SK-N-SH (cell line): ENCODE measurements at regions not wholly inside any gene's neighbourhood (a gene's known extent, or its start where the extent isn't known, plus 50 kb on each side); places are given as distances from the start of the nearest gene placed in this dataset.

Experiments used
- CTCF ChIP-seq: fragments of 200-600 bp; sonication (generic); IDR thresholded peaks from 2 replicates; pipeline ENCODE4 v1.6.1; 2017; ENCODE audit warnings: antibody characterized with exemption, mild to moderate bottlenecking, moderate library complexity
- IRF3 ChIP-seq: fragments of 150-350 bp; IDR thresholded peaks from 2 replicates; pipeline ENCODE4 v1.6.1; 2016; ENCODE audit warnings: mild to moderate bottlenecking, low read depth, low read length
- POLR2AphosphoS5 ChIP-seq: IDR thresholded peaks from 2 replicates; pipeline ENCODE4 v1.6.1; 2012; ENCODE audit warnings: low read depth, low read length
- RCOR1 ChIP-seq: fragments of 150-350 bp; IDR thresholded peaks from 2 replicates; pipeline ENCODE4 v1.6.1; 2017; ENCODE audit warnings: antibody characterized with exemption, low read length

GRCh38 chr1:217182992-217183391 lies 447.9 kb downstream of the GPATCH2 start:
- TF ChIP-seq CTCF (no peak), RCOR1 (no peak), IRF3 (no peak), POLR2AphosphoS5 (no peak)
